Fibroblast of peridontal ligament (primary cell): ENCODE measurements at regions not wholly inside any gene's neighbourhood (a gene's known extent, or its start where the extent isn't known, plus 50 kb on each side); places are given as distances from the start of the nearest gene placed in this dataset.
"Not testable (repeated sequence)": the region's sequence is repeated elsewhere in the genome, so short reads cannot be mapped to it uniquely, and the experiment has no call there.

ENCODE experiments used
- DNase-seq: peaks from one replicate; pipeline ENCODE4 v3.0.0-alpha.2; 2010; ENCODE audit errors: extremely low read depth

GRCh38 chr21:41567901-41568510 lies 60.0 kb upstream of the TMPRSS2 start:
- no peak for DNase-seq

DNA sequence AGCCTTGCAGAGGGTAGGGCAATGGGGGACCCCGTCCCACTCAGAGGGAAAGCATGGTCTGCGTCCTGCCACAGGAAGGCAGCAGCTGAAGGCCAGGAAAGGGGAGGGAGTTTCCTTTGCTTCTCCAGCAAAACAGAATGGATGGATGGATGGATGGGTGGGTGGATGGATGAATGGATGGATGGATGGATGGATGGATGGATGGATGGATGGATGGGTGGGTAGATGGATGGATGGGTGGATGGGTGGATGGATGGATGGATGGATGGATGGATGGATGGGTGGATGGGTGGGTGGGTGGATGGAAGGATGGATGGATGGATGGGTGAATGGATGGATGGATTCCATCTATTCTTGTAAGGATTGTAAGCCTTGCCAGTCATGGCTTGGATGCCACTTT lies 59.3 kb upstream of the TMPRSS2 start:
- not testable (repeated sequence) for DNase-seq

- no peak for DNase-seq
These were observed 58.6 kb upstream of the TMPRSS2 start for GRCh38 chr21:41566500-41567014.

DNA sequence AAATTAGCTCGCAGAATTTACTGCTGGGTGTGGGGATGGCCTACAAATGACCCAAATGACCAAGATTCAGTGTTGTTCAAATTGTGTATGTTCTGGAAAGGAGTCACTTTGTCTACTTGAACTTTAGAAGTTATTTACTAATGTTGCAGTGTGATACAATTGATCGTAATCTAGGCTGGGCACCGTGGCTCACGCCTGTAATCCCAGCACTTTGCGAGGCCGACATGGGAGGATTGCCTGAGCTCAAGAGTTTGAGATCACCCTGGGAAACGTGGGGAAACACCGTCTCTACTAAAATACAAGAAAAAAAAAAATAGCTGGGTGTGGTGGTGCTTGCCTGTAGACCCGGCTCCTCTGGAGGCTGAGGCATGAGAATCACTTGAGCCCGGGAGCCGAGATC lies 57.6 kb upstream of the TMPRSS2 start:
- DNase-seq, result no peak

DNA sequence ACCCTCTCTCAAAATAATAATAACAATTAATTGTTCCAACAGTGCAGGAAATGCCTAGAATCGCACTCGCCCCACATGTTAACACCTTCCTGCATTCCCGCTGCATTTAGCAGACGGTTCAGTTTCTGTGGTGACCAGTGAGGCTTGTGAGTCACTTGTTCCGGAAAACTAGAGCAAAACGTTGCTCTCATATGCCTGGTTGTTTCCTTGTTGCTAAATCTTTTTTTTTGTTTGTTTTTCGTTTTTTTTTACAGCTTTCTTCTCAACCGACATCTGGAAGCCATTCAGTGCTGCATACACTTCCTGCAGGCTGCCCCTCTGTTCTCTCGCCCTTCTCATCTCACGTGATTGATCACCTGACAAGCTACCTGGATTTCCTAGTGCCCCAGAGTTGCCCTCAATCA lies 56.9 kb upstream of the TMPRSS2 start:
- DNase-seq, result peak; percentile 13

GRCh38 chr21:41562101-41563000 lies 54.4 kb upstream of the TMPRSS2 start:
- no peak for DNase-seq

DNA sequence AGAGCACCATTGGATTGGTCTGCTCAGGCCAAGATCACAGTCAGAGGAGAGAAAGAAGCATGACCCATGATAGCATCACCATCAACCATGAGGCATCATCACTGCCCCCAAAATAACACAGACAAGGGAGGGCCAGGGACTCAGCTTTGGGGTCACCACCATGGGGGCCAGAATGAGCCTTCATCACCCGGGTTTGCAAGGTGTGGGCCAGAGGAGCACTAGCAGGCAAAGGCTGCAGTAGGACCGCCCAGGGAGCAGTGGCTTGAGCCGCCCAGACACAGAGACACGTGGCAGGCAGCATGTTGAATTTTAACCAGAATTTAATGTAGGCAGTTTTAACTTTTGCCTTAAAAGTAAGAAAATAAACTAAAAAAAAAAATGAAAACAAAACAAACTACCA lies 53.7 kb upstream of the TMPRSS2 start:
- DNase-seq, result no peak

- DNase-seq, result no peak
These were observed 52.8 kb upstream of the TMPRSS2 start for GRCh38 chr21:41560661-41561158.

GRCh38 chr21:41559658-41560631 lies 52.0 kb upstream of the TMPRSS2 start:
- DNase-seq, result peak; percentile 25

DNA sequence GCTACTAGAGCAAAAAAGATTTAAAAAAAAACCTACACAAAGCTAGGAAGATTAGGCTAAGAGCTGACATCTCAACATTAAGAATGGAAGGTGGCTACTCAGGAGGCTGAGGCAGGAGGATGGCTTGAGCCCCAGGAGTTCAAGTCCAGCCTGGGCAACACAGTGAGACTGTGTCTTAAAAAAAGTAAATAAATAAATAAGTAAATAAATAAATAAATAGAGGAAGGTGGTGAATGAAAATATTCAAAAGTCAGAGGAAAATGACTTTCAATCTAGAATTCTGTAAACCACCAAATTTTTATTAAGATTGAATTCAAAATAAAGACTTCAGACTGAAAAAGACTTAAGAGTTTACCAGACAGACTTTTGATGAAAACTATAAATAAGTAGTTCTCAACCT lies 50.9 kb upstream of the TMPRSS2 start:
- DNase-seq, result no peak

DNA sequence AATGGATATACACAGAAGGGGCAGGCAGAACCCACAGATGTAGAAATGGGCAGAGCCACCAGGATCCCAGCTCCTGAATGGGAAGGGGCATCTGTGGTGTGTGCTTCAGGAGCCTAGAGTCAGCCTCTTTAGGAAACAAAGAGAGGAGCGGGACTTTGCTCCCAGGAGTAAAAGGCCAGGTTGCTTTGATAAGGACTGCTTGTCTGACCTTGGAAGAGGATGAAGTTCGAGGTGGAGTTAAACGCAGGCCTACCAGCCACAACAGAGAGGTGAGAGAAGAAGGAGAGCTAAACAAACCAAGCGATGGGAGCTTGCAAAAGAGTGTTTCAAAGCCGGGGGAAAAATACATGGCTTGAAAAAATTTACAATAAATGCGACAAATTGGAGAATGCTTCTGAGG lies 49.9 kb upstream of the TMPRSS2 start:
- no peak for DNase-seq
